HG03066 (cell line): ENCODE measurements at regions not wholly inside any gene's neighbourhood (a gene's known extent, or its start where the extent isn't known, plus 50 kb on each side); places are given as distances from the start of the nearest gene placed in this dataset.

Source experiments
- ATAC-seq: cut with Tn5 transposase; IDR thresholded peaks from one replicate; pipeline ENCODE4 v1.9.1; 2021; ENCODE audit warnings: low read depth; ENCODE audit not compliant: unreplicated experiment

- ATAC-seq: no peak
Measured at GRCh38 chr6:2565499-2565898, 185.2 kb downstream of the MYLK4 start.

GRCh38 chr6:2563635-2564034, 187.1 kb downstream of the MYLK4 start:
- ATAC-seq: no peak

GRCh38 chr6:2562721-2563451, 187.8 kb downstream of the MYLK4 start:
- ATAC-seq: no peak

- ATAC-seq: no peak
Measured at GRCh38 chr6:2560917-2561698, 189.6 kb downstream of the MYLK4 start.

- no peak for ATAC-seq
Measured at GRCh38 chr6:2560140-2560818, 190.4 kb downstream of the MYLK4 start.

GRCh38 chr6:2558861-2559801, 191.6 kb downstream of the MYLK4 start:
- no peak for ATAC-seq

GRCh38 chr6:2558098-2558680, 192.5 kb downstream of the MYLK4 start:
- ATAC-seq: no peak

- no peak for ATAC-seq
Measured at GRCh38 chr6:2557181-2557720, 193.5 kb downstream of the MYLK4 start.

- ATAC-seq: no peak
Measured at GRCh38 chr6:2556761-2557160, 194.0 kb downstream of the MYLK4 start.

- no peak for ATAC-seq
Measured at GRCh38 chr6:2554651-2555260, 196.0 kb downstream of the MYLK4 start.

- ATAC-seq: no peak
Measured at GRCh38 chr6:2552526-2553154, 198.1 kb downstream of the MYLK4 start.

GRCh38 chr6:2551705-2552104, 199.0 kb downstream of the MYLK4 start:
- ATAC-seq: no peak

- ATAC-seq: no peak
Measured at GRCh38 chr6:2550247-2550646, 200.5 kb downstream of the MYLK4 start.

- no peak for ATAC-seq
Measured at GRCh38 chr6:2549834-2550233, 200.9 kb downstream of the MYLK4 start.

GRCh38 chr6:2547355-2547754, 203.4 kb downstream of the MYLK4 start:
- no peak for ATAC-seq

GRCh38 chr6:2546901-2547300, 203.8 kb downstream of the MYLK4 start:
- no peak for ATAC-seq

GRCh38 chr6:2545383-2546038, 205.2 kb downstream of the MYLK4 start:
- ATAC-seq: no peak

GRCh38 chr6:2543321-2543720, 207.4 kb downstream of the MYLK4 start:
- no peak for ATAC-seq
